Ovary (tissue), 7 donors: ENCODE measurements at regions not wholly inside any gene's neighbourhood (a gene's known extent, or its start where the extent isn't known, plus 50 kb on each side); places are given as distances from the start of the nearest gene placed in this dataset.
A peak's percentile ranks its signal among the peaks of the same experiment; 100 is the strongest.

Experiments used
- DNase-seq, 5 donors: peaks; one replicate each; pipeline ENCODE4 v3.0.0-alpha.2; 2019 to 2020
- H3K27ac ChIP-seq, 2 donors: fragments of 200-600 bp; one replicate each; pipeline versions ENCODE4 v1.5.1 to v1.8.0; 2019 to 2022
- H3K27me3 ChIP-seq: fragments of 200-600 bp; one replicate; pipeline ENCODE4 v1.8.0; 2022
- H3K36me3 ChIP-seq: fragments of 200-600 bp; sonication (generic); one replicate; pipeline ENCODE4 v1.5.1; 2019
- H3K4me1 ChIP-seq: one replicate; pipeline ENCODE4 v1.8.1; 2013; ENCODE audit warnings: mild to moderate bottlenecking, moderate library complexity; ENCODE audit not compliant: insufficient read depth
- H3K4me3 ChIP-seq: fragments of 200-600 bp; sonication (generic); one replicate; pipeline ENCODE4 v1.5.1; 2017
- H3K9me3 ChIP-seq, 2 donors: fragments of 200-600 bp in 1 of 2; sonication (generic) in 1 of 2; one replicate each; pipeline versions ENCODE4 v1.5.1 to v1.8.1; 2013 to 2019; ENCODE audit warnings: mild to moderate bottlenecking in 1 of 2, moderate library complexity in 1 of 2
- CTCF ChIP-seq, 3 donors: fragments of 450-650 bp in 2 of 3; fragments of 200-600 bp in 1 of 3; IDR thresholded peaks; one replicate each; pipeline versions ENCODE4 v1.5.1 to v1.8.0; 2016 to 2022; ENCODE audit warnings: antibody characterized with exemption in 3 of 3, mild to moderate bottlenecking in 1 of 3
- EP300 ChIP-seq: sonication (generic); formaldehyde crosslinking; IDR thresholded peaks from one replicate; pipeline ENCODE4 v1.6.1; 2017; ENCODE audit warnings: antibody characterized with exemption
- POLR2A ChIP-seq: fragments of 450-650 bp; IDR thresholded peaks from one replicate; pipeline ENCODE4 v1.6.1; 2017; ENCODE audit warnings: antibody characterized with exemption, mild to moderate bottlenecking, moderate library complexity
- WGBS, 3 donors: extraction: QIAGEN DNeasy Blood & Tissue Kit in 1 of 3; methylation state at CpG; one replicate each; pipeline versions ENCODE4 v1.1.5 to v1.1.7; 2013 to 2017; 5-methylcytosine and 5-hydroxymethylcytosine counted together
- intact Hi-C, 4 donors: fragments of 100-400 bp; cut with DNase I; formaldehyde crosslinking; loops; one replicate each; pipeline versions ENCODE4 v1.11.0 to v1.15.1; 2022 to 2023
- donor health status: DM: no; HTN: no; CAD: no; lungs with moderate emphysema.
- donor health status: DM: no; HTN: no; CAD: no.
- donor health status: Bipolar disorder and iron deficiency.
- donor health status: DM: no; HTN: no; CAD: no.
- donor health status: DM: yes; HTN: yes; CAD: no.

DNA sequence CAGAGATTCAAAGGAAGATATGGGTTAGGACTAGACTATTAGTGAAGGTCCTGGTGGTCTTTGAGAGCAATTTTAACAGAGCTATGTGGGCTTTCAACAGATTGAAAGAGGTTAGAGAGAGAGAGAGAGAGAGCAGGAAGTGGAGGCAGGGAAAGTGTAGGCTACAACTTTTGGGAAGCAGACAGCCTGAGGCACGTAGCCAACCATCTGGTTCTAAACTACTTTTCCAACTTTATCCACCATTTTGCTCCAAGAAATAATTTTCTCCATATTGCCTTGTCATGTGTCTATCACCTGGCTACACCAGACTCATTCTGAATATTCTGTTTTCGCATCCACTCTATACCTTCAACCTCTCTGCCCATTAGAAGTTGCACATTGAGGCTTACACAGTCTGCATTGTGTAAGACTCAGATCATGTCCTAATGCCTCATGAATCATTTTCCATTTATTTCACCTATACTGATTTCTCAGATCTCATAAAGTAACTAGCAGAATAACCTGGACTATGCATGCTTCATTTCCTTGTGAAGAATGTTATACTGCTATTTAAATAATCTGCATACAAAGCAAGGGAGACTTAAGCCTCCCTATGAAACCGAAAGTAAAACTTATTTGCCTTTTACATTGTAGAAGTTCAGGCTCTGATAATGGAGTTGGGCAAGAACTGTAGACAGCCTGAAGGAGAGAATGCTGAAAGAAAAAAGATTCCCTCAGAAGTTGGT, 235.6 kb downstream of the ELAVL2 start:
- TF ChIP-seq EP300: no peak
- Histone ChIP-seq H3K27ac (no peak overlapping the region), H3K4me1 (peaks cover 3% of the 10 kb centered on the region), H3K4me3 (peak overlapping the region; percentile 5), H3K27me3 (no peaks in the 10 kb centered on the region), H3K9me3 (no peaks in the 10 kb centered on the region), H3K36me3 (no peaks in the 10 kb centered on the region)
- intact Hi-C loops: no loop called here
- 56 to 61% (median 58%) methylated on average over 3 of the region's 3 CpGs for WGBS, 3 donors
- DNase-seq: no peak

- no peak overlapping the region for H3K4me3 ChIP-seq
- WGBS, 3 donors: 79 to 92% (median 82%) methylated on average over 1 of the region's 1 CpG
- no peaks in the 10 kb centered on the region for H3K36me3 ChIP-seq
- no peak for DNase-seq
- H3K4me1 ChIP-seq: peaks cover 3% of the 10 kb centered on the region
- intact Hi-C loops: no loop called here
- H3K9me3 ChIP-seq: no peaks in the 10 kb centered on the region
- TF ChIP-seq CTCF (IDR thresholded peaks at IDR 0.05): no peak
- no peak for TF ChIP-seq POLR2A
- TF ChIP-seq EP300: no peak
- no peaks in the 10 kb centered on the region for H3K27me3 ChIP-seq
- H3K27ac ChIP-seq: no peak overlapping the region
Observed at GRCh38 chr9:23594421-23594820, 231.6 kb downstream of the ELAVL2 start.

GRCh38 chr9:23596913-23597634, 229.0 kb downstream of the ELAVL2 start:
- H3K27ac ChIP-seq: no peak overlapping the region
- H3K36me3 ChIP-seq: no peaks in the 10 kb centered on the region
- intact Hi-C loops: no loop called here
- TF ChIP-seq CTCF (IDR thresholded peaks at IDR 0.05) (no peak), POLR2A (no peak), EP300 (no peak)
- no peaks in the 10 kb centered on the region for H3K9me3 ChIP-seq
- WGBS, 3 donors: 51 to 58% (median 51%) methylated on average over 3 of the region's 3 CpGs
- no peak for DNase-seq
- H3K27me3 ChIP-seq: no peaks in the 10 kb centered on the region
- H3K4me3 ChIP-seq: no peak overlapping the region
- no peaks in the 10 kb centered on the region for H3K4me1 ChIP-seq

GRCh38 chr9:23598994-23599393, 227.0 kb downstream of the ELAVL2 start:
- no peaks in the 10 kb centered on the region for H3K9me3 ChIP-seq
- intact Hi-C loops: no loop called here
- TF ChIP-seq EP300: no peak
- no peak for TF ChIP-seq POLR2A
- no peak for TF ChIP-seq CTCF (IDR thresholded peaks at IDR 0.05)
- H3K4me1 ChIP-seq: no peaks in the 10 kb centered on the region
- no peaks in the 10 kb centered on the region for H3K36me3 ChIP-seq
- H3K4me3 ChIP-seq: no peak overlapping the region
- 97 to 98% (median 97%) methylated on average over 2 of the region's 2 CpGs for WGBS, 3 donors
- DNase-seq: no peak
- no peaks in the 10 kb centered on the region for H3K27me3 ChIP-seq
- H3K27ac ChIP-seq: no peak overlapping the region

DNA sequence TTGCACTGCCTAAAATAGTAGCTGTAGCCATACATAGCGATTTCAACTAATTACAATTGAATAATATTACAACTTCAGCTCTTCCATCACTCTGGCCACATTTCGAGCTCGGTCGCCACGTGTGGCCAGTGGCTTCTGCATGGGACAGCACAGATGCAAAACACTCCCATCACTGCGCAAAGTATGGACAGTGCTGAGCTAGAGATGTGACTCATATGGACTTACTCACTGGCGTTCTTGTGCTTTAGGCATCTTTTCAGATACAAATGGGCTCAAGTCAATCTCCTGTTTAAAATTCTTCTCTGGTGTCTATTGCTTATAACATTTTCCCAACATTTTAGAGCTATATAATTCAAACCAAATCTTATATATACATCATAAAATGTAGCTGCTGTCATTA, 222.7 kb downstream of the ELAVL2 start:
- intact Hi-C loops: no loop called here
- no peak overlapping the region for H3K4me3 ChIP-seq
- DNase-seq: no peak
- H3K27me3 ChIP-seq: no peaks in the 10 kb centered on the region
- H3K27ac ChIP-seq: no peak overlapping the region
- H3K9me3 ChIP-seq: no peaks in the 10 kb centered on the region
- TF ChIP-seq CTCF (IDR thresholded peaks at IDR 0.05): no peak
- no peak for TF ChIP-seq EP300
- no peak for TF ChIP-seq POLR2A
- no peaks in the 10 kb centered on the region for H3K36me3 ChIP-seq
- WGBS, 3 donors: 95 to 98% (median 96%) methylated on average over 7 of the region's 7 CpGs
- no peaks in the 10 kb centered on the region for H3K4me1 ChIP-seq
